Endothelial cell (in vitro differentiated cells): ENCODE measurements at regions not wholly inside any gene's neighbourhood (a gene's known extent, or its start where the extent isn't known, plus 50 kb on each side); places are given as distances from the start of the nearest gene placed in this dataset.

Experiments used
- DNase-seq: peaks from one replicate; pipeline ENCODE4 v3.0.0; 2021; ENCODE audit warnings: low spot score
- H3K27ac Mint-ChIP-seq: one replicate; pipeline ENCODE4 v1.8.0; 2021; ENCODE audit warnings: mixed read lengths, inconsistent platforms; ENCODE audit not compliant: unreplicated experiment
- H3K27me3 Mint-ChIP-seq: one replicate; pipeline ENCODE4 v1.8.0; 2021; ENCODE audit warnings: mild to moderate bottlenecking, moderate library complexity, mixed read lengths, inconsistent platforms; ENCODE audit not compliant: unreplicated experiment
- H3K36me3 Mint-ChIP-seq: one replicate; pipeline ENCODE4 v1.8.0; 2021; ENCODE audit warnings: mild to moderate bottlenecking, low read depth, mixed read lengths, inconsistent platforms; ENCODE audit not compliant: unreplicated experiment
- H3K4me1 Mint-ChIP-seq: one replicate; pipeline ENCODE4 v1.8.0; 2021; ENCODE audit warnings: mild to moderate bottlenecking, mixed read lengths, inconsistent platforms; ENCODE audit not compliant: unreplicated experiment
- H3K4me3 Mint-ChIP-seq: one replicate; pipeline ENCODE4 v1.8.0; 2021; ENCODE audit warnings: mild to moderate bottlenecking, mixed read lengths, inconsistent platforms; ENCODE audit not compliant: unreplicated experiment
- H3K9me3 Mint-ChIP-seq: one replicate; pipeline ENCODE4 v1.8.0; 2021; ENCODE audit warnings: mixed read lengths, inconsistent platforms; ENCODE audit not compliant: unreplicated experiment
- CTCF ChIP-seq: fragments of 200-600 bp; sonication (generic); IDR thresholded peaks from one replicate; pipeline ENCODE4 v1.5.0; 2021; ENCODE audit warnings: antibody characterized with exemption; ENCODE audit not compliant: unreplicated experiment

GRCh38 chr13:64223016-64223415 is 2807.4 kb upstream of the PCDH20 start:
- TF ChIP-seq CTCF = no peak
- no peak for DNase-seq

DNA sequence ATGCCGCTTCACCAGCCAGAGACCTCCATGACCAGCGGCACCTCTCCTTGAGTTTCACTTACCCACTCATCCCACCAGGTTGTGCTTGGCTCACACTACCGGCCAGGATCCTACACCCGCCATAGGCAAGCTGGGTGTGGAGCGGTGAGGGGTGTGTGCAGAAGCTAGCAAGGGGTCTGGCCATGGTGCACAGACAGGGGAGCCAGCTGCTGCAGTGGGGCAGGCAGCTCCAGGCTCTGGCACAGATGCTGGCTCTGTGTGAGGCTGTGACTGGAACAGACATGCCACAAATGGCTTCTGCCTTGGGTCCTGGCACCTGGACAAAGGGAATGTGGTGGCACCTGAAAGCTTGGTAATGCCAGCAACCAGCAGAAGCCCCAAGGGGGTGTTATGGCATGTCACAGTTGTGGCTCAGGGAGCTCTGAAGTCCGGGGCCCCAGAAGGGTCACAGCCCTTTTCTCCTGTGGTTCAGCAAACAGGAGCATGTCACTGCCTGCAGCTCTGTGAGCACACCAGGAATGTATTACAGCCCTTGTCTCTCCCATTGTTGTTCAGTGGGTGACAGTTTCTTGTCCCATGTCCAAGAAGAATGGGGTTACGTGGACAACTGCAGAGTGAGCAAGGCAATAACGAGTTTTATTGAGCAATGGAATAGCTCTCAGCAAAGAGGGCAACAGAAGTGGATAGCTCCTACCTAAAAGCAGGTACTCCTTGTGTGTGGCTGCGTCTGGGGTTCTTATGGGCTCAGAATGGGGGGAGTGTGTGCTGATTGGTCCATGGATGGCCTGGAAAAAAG is 2791.0 kb upstream of the PCDH20 start:
- H3K27ac Mint-ChIP-seq = no peak overlapping the region
- no peak for TF ChIP-seq CTCF
- no peaks in the 10 kb centered on the region for H3K4me1 Mint-ChIP-seq
- no peaks in the 10 kb centered on the region for H3K36me3 Mint-ChIP-seq
- no peak for DNase-seq
- no peaks in the 10 kb centered on the region for H3K9me3 Mint-ChIP-seq
- H3K27me3 Mint-ChIP-seq = no peaks in the 10 kb centered on the region
- H3K4me3 Mint-ChIP-seq = no peak overlapping the region

More at GRCh38 chr13:64223016-64223415, 2807.4 kb upstream of the PCDH20 start:
- Mint-ChIP-seq H3K27me3 (no peaks in the 10 kb centered on the region), H3K4me1 (no peaks in the 10 kb centered on the region), H3K9me3 (no peaks in the 10 kb centered on the region), H3K36me3 (no peaks in the 10 kb centered on the region), H3K4me3 (no peak overlapping the region), H3K27ac (no peak overlapping the region)

GRCh38 chr13:64202517-64202916 is 2786.9 kb upstream of the PCDH20 start:
- H3K36me3 Mint-ChIP-seq = no peaks in the 10 kb centered on the region
- no peak for DNase-seq
- H3K27ac Mint-ChIP-seq = no peak overlapping the region
- no peak overlapping the region for H3K4me3 Mint-ChIP-seq
- H3K9me3 Mint-ChIP-seq = no peaks in the 10 kb centered on the region
- no peaks in the 10 kb centered on the region for H3K4me1 Mint-ChIP-seq
- TF ChIP-seq CTCF = no peak
- H3K27me3 Mint-ChIP-seq = no peaks in the 10 kb centered on the region

DNA sequence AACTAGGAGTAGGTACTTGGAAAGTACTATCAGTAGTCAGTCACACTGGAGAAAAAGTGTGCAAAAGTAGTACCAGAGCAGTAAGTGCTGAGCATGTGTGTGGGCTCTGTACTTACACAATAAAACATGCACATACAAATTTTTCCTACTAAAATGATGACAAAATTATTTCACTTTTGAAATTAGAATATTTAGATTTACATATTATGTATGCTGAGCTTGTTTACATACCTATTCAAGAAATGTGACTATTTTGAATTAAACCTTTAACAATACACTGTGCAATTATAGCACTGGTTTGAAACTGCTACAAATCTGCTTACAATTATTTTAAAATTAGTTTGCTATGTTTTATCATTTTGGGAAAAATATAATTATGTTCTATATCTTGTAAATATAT is 2781.6 kb upstream of the PCDH20 start:
- no peak for TF ChIP-seq CTCF
- no peaks in the 10 kb centered on the region for H3K4me1 Mint-ChIP-seq
- no peaks in the 10 kb centered on the region for H3K9me3 Mint-ChIP-seq
- no peak overlapping the region for H3K27ac Mint-ChIP-seq
- H3K36me3 Mint-ChIP-seq = no peaks in the 10 kb centered on the region
- no peaks in the 10 kb centered on the region for H3K27me3 Mint-ChIP-seq
- DNase-seq = no peak
- no peak overlapping the region for H3K4me3 Mint-ChIP-seq

DNA sequence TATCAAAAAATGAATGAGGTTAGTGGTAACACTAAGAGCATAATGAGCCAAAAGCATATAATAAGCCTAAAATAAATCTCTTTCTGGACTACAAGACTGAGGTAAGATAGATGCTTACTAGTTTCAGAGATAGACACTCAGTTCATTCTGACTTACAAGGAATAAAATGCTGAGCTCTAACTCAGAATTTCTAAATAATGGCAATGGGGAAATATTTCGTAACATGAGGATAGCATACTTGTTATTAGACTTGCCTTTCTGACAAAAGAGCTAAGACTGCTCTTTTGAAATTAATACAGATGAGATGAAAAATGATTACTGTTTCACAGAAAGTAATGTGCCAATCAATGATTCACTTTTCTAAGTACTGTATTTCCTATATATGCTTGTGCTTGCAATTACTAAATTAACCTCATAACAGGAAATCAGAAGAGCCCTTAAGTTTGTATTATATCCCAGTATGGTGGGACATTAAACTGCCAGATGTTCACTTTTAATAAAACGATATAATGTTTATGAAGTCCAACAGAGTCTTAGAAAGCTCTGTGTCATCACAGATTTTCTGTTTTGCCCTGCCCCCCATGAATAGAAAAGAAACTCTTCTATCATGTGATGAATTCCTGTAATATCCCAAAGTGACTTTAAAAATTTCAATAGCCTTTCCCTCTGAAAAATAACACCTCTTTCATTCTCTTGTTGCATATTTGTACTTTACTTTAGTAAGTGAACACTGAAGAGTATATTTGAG is 2771.0 kb upstream of the PCDH20 start:
- Mint-ChIP-seq H3K27me3 (no peaks in the 10 kb centered on the region), H3K4me1 (no peaks in the 10 kb centered on the region), H3K27ac (no peak overlapping the region), H3K36me3 (no peaks in the 10 kb centered on the region), H3K4me3 (no peak overlapping the region), H3K9me3 (no peaks in the 10 kb centered on the region)
- TF ChIP-seq CTCF = no peak
- DNase-seq = no peak
